ENCODE measurements at regions not wholly inside any gene's neighbourhood (a gene's known extent, or its start where the extent isn't known, plus 50 kb on each side); places are given as distances from the start of the nearest gene placed in this dataset.

DNA sequence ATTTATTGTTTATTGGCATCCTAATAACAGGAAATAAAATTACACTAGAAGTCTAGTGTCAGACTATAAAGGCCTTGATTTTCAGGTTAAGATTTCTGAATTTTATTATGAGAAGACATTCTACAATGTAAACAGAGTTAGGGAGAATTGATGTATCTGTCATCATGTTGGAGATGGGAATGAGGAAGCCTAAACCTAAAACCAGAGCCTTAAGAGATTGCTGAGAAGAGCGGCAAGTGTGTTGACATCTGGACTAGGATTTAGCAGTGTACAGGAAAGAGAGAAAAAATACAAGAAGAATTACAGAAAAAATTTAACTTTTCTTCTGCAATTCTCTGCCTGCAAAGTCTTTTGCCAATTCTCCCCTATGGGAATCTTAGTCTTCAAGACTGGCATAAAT is 525.5 kb downstream of the NR2F1-AS1 start:
- DNase-seq (ENCODE audit: low read depth) = no peak

DNA sequence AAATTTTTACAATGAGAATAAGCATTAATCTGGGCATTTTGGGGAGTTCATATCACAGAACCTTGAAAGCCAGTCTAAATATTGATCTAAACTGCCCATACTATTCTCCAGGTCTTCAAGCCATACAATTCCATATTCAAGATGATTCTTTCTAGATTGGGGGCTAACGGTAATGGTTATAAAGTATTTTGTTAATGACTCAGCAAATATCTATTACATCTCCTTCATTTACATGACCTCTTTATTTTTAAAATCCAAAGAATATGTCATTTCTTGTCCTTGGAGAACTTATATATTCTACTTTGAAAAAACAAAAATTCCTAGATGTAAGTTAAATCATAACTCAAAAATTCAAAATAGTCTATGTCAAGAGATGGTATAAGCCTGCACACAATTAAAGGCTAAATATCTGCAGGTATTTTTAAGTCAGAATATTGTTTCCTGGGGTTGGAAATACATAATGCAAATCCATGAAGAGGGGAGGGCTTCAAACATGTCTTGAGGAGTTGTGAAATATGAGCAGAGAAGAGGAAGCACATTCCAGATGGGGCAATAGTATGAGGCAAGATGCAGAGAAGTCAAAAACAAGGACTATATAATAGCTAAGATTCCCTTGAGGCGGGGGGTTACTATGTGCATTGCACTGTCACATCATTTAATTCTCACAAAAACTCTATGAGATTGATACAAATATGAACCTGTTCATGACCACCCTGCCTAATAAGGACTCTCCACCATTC is 526.4 kb downstream of the NR2F1-AS1 start:
- DNase-seq (ENCODE audit: low read depth) = no peak

DNA sequence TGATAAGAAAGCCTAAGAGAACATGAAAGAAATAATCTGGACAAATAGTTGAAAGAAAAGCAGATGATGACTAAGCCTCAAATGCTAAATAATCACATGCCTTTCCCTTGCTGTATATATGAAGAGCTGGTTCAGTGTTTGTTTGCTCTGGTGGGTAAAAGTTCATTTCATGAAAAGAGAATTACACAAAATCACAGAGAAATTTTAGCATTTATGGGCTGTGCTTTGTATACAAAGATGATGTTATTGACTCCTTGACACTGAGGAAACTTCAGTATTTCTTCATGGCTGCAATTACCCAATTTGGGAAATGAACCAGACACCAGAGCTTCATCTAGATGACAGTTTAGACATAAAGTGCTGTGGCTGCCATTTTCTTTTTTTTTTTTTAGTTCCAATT is 527.2 kb downstream of the NR2F1-AS1 start:
- no peak for DNase-seq (ENCODE audit: low read depth)

DNA sequence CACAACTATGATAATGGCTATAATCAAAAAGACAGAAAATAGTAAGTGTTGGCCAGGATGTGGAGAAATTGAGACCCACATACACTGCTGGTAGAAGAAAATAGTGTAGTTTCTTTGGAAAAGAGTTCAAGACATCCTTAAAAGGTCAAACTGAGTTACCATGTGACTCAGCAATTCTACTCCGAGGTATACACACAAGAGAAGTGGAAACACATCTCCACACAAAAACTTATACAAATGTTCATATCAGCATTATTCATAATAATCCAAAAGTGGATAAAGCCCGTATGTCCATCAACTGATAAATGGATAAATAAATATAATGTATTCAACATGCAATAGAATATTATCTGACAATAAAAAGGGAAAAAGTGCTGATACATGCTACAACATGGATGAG is 532.2 kb downstream of the NR2F1-AS1 start:
- DNase-seq (ENCODE audit: low read depth) = no peak

DNA sequence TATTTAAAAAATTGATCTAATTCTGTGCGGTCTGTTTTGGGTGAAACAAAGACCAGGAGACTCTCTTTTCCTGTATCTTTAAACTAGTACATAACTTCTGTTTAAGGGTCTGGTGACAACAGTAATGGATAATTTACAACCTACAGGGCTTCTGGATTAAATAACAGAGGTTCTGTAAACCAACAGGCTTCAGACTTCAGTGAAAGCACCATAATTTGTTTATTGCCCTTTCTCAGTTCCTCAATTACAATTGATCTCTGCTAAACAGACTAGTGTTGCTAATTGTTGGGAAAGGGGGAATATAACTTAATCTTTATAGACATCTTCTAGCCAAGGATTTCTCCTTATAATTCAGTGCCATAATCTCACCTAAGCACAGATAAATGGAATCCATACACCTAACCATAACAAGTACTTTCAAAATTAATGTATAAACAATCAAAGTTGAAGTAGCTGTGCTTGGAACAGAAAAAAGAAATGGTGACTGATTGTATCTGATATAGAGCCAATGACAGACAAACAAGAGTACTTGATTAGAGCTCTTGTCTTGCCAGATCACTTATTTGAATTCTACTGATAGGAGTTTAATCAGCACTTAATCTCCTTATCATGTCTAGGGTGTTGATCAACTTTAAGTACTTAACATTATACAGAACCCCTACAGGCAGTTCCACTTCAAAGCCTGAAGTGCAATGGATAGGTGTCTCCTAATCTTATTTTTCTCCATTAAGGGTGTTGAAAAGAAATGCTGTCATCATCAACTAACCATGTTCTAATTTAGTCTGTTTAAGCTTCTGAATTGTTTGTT is 536.0 kb downstream of the NR2F1-AS1 start:
- DNase-seq (ENCODE audit: low read depth) = no peak

- DNase-seq (ENCODE audit: low read depth) = no peak
These were observed 541.1 kb downstream of the NR2F1-AS1 start for GRCh38 chr5:93039888-93040287.

DNA sequence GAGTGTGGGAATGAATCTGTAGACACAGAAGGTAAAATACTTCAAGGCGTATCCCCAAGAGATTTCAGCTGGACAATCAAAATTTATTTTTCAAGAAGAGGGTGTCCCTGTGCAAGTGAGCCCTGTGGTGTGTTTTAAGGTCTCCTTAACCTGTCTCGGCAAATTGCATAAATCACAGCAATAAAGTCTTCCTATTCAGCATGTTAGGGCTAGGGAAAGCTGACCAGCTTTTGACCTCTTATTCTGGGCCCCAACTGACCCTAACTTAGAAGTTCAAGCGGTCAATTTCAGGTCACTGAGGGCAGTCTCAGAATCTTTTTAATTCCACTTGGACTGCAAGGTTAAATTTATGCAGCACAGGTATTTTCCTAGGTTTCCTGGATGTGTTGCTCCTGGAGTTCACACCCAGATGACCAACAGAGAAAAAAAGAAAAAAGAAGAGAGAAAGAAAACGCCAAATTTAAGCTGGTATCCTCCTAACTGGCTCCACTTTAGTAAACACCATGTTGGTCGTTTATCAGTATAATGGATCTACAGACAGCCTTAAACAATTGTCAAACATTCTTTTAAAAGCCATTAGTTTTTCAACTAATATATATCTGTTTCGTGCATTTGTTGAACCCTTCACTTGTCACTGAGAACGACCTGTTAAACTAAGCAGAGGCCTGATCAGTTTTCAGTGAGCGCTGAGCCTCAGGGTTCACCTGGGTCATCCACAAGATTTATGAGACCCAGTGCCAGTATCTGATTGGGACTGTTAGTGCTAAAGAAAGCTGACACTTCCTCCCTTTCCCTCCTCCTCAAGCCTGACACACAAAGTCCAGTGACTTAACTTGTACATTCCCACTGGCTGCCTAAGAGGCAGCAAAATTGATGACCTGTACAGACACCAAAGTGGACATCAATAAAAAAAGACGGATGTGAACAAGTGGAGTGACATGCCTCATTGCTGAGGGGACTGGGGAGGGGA is 546.1 kb downstream of the NR2F1-AS1 start:
- no peak for DNase-seq (ENCODE audit: low read depth)

- peak; percentile 13 for DNase-seq (ENCODE audit: low read depth)
These were observed 558.1 kb downstream of the NR2F1-AS1 start for GRCh38 chr5:93022796-93023447.

GRCh38 chr5:93022211-93022610 is 558.8 kb downstream of the NR2F1-AS1 start:
- no peak for DNase-seq (ENCODE audit: low read depth)

GRCh38 chr5:93019896-93020295 is 561.1 kb downstream of the NR2F1-AS1 start:
- DNase-seq (ENCODE audit: low read depth) = no peak

GRCh38 chr5:93018461-93018860 is 562.6 kb downstream of the NR2F1-AS1 start:
- no peak for DNase-seq (ENCODE audit: low read depth)

- no peak for DNase-seq (ENCODE audit: low read depth)
These were observed 563.2 kb downstream of the NR2F1-AS1 start for GRCh38 chr5:93017849-93018248.

GRCh38 chr5:93017376-93017775 is 563.6 kb downstream of the NR2F1-AS1 start:
- no peak for DNase-seq (ENCODE audit: low read depth)

DNA sequence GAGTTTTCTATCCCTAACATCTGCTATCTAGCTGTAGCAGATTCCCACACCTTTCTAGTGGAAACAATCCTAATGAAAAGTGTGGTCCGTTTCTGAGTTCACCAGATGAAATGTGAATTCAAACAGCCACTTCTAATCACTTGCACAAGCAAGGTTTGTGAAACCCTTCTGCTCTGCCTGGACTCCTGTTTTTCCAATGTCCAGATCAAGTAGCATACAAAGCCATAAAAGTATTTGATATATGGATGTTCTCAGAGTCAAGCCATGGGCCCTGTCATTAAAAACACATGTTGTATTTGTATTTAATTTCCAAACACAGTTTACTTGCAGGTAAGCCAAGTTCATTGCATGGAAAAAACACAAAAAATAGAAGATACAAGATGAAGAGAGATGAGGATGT is 570.4 kb downstream of the NR2F1-AS1 start:
- DNase-seq (ENCODE audit: low read depth) = no peak

DNA sequence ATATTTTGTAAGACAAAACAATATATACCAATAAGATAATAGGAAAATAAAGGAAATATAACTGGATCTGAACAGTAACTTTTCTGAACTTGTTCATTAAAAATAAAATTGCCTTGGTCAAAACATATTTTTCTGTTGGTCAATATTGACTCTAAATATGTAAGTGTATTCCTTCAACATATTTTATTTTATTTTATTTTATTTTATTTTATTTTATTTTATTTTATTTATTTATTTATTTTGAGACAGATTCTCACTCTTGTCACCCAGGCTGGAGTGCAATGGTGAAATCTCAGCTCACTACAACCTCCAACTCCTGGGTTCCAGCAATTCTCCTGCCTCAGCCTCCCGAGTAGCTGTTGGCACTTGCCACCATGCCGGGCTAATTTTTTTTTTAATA is 571.0 kb downstream of the NR2F1-AS1 start:
- DNase-seq (ENCODE audit: low read depth) = no peak

GRCh38 chr5:93008502-93009207 is 572.4 kb downstream of the NR2F1-AS1 start:
- no peak for DNase-seq (ENCODE audit: low read depth)

GRCh38 chr5:93006915-93007314 is 574.1 kb downstream of the NR2F1-AS1 start:
- no peak for DNase-seq (ENCODE audit: low read depth)

DNA sequence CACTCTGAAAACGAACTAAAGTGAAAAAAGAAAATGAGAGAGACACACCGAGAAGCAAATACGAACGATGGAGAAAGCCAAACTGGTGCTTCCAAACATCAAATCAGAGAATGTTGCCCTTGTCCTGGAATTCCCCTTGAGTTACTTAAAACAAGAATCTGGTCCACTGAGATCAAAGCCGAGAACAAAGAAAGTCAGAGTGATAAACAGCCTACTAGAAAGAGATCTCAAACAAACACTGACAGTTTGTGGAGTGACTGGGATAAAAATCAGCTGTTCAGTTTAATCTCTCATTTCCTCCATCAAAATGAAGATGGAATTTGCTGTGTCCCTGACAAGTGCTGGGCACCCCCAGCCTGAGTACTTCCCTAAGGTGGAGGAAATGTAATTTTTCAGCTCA is 582.6 kb downstream of the NR2F1-AS1 start:
- DNase-seq (ENCODE audit: low read depth) = no peak

DNA sequence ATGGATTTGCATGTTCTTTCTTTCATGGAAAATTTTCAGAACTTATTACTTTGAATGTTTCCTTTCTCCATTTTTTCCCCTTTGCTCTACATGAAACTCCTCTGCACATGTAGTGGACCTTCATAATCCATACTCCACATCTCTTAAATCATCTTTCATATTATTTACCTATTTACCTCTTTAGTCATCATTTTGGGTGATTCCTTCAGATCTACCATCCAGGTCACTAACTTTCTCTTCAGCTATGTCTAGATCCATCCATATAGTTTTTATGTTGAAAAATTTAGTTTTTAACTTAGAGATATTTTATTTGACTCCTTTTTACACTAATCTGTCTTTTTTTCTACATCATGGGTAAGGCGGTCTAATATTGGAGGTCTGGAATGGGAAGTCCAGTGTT is 586.6 kb downstream of the NR2F1-AS1 start:
- no peak for DNase-seq (ENCODE audit: low read depth)

GRCh38 chr5:92992073-92992472 is 588.9 kb downstream of the NR2F1-AS1 start:
- DNase-seq (ENCODE audit: low read depth) = no peak

DNA sequence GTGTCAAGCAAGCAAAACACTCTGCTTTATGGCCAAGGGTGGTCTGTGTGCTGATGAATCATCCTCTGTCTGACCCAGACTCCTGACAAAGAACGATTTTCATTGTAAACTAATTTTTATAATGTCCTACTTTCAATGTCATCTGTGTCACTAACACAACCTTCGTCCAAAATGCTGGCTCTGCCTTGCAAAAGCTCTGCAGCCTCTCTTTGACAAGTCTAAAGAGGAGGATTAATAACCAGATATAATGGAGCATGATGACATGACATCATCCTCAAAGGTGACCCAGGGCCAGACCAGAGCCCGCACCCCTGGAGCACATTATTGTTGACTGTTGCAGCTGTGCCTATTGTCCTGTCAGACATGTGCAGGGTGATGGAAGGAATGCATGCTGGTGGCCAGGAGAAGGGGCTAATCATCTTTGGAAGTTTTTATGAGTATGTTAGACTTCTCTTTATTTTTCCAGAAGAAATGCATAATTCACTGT is 589.4 kb downstream of the NR2F1-AS1 start:
- no peak for DNase-seq (ENCODE audit: low read depth)
